ENCODE measurements at regions not wholly inside any gene's neighbourhood (a gene's known extent, or its start where the extent isn't known, plus 50 kb on each side); places are given as distances from the start of the nearest gene placed in this dataset.

GRCh38 chr10:57494486-57494885 is 773.2 kb downstream of the IPMK start:
- ChIA-PET POLR2A (no interaction called here), CTCF (no interaction called here)
- no peak overlapping the region for H3K4me3 ChIP-seq (ENCODE audit: low read depth, low read length)
- TF ChIP-seq CTCF (IDR thresholded peaks at IDR 0.05; ENCODE audit: insufficient read depth, low read depth, low read length) = no peak
- H3K27me3 ChIP-seq (ENCODE audit: control insufficient read depth, insufficient read depth, low read length) = no peaks in the 10 kb centered on the region
- no peak for DNase-seq (ENCODE audit: low read depth)
- H3K36me3 ChIP-seq (ENCODE audit: control insufficient read depth, insufficient read depth, low read length) = no peaks in the 10 kb centered on the region

- DNase-seq (ENCODE audit: low read depth) = no peak
- CTCF ChIA-PET = no interaction called here
- no peaks in the 10 kb centered on the region for H3K27me3 ChIP-seq (ENCODE audit: control insufficient read depth, insufficient read depth, low read length)
- no peak for TF ChIP-seq CTCF (IDR thresholded peaks at IDR 0.05; ENCODE audit: insufficient read depth, low read depth, low read length)
- H3K36me3 ChIP-seq (ENCODE audit: control insufficient read depth, insufficient read depth, low read length) = no peaks in the 10 kb centered on the region
- no peak overlapping the region for H3K4me3 ChIP-seq (ENCODE audit: low read depth, low read length)
- POLR2A ChIA-PET = no interaction called here
Measured at GRCh38 chr10:57482259-57482658, 785.4 kb downstream of the IPMK start.

GRCh38 chr10:57472823-57473619 is 794.7 kb downstream of the IPMK start:
- no peak for TF ChIP-seq CTCF (IDR thresholded peaks at IDR 0.05; ENCODE audit: insufficient read depth, low read depth, low read length)
- CTCF ChIA-PET = no interaction called here
- no peaks in the 10 kb centered on the region for H3K36me3 ChIP-seq (ENCODE audit: control insufficient read depth, insufficient read depth, low read length)
- POLR2A ChIA-PET = no interaction called here
- no peak overlapping the region for H3K4me3 ChIP-seq (ENCODE audit: low read depth, low read length)
- no peak for DNase-seq (ENCODE audit: low read depth)
- no peaks in the 10 kb centered on the region for H3K27me3 ChIP-seq (ENCODE audit: control insufficient read depth, insufficient read depth, low read length)

- no peaks in the 10 kb centered on the region for H3K27me3 ChIP-seq (ENCODE audit: control insufficient read depth, insufficient read depth, low read length)
- no peak for DNase-seq (ENCODE audit: low read depth)
- no peaks in the 10 kb centered on the region for H3K36me3 ChIP-seq (ENCODE audit: control insufficient read depth, insufficient read depth, low read length)
- TF ChIP-seq CTCF (IDR thresholded peaks at IDR 0.05; ENCODE audit: insufficient read depth, low read depth, low read length) = no peak
- ChIA-PET CTCF (no interaction called here), POLR2A (no interaction called here)
- H3K4me3 ChIP-seq (ENCODE audit: low read depth, low read length) = no peak overlapping the region
Measured at GRCh38 chr10:57468894-57469432, 798.7 kb downstream of the IPMK start.

GRCh38 chr10:57465155-57465554 is 802.5 kb downstream of the IPMK start:
- DNase-seq (ENCODE audit: low read depth) = no peak
- Histone ChIP-seq H3K4me3 (ENCODE audit: low read depth, low read length) (no peak overlapping the region), H3K36me3 (ENCODE audit: control insufficient read depth, insufficient read depth, low read length) (no peaks in the 10 kb centered on the region), H3K27me3 (ENCODE audit: control insufficient read depth, insufficient read depth, low read length) (no peaks in the 10 kb centered on the region)
- POLR2A ChIA-PET = no interaction called here
- CTCF ChIA-PET = no interaction called here
- TF ChIP-seq CTCF (IDR thresholded peaks at IDR 0.05; ENCODE audit: insufficient read depth, low read depth, low read length) = no peak
